GM21367 (cell line): ENCODE measurements at regions not wholly inside any gene's neighbourhood (a gene's known extent, or its start where the extent isn't known, plus 50 kb on each side); places are given as distances from the start of the nearest gene placed in this dataset.
"Not testable (repeated sequence)": the region's sequence is repeated elsewhere in the genome, so short reads cannot be mapped to it uniquely, and the experiment has no call there.

Experiments used
- ATAC-seq: cut with Tn5 transposase; IDR thresholded peaks from one replicate; pipeline ENCODE4 v1.9.1; 2021; ENCODE audit not compliant: unreplicated experiment

DNA sequence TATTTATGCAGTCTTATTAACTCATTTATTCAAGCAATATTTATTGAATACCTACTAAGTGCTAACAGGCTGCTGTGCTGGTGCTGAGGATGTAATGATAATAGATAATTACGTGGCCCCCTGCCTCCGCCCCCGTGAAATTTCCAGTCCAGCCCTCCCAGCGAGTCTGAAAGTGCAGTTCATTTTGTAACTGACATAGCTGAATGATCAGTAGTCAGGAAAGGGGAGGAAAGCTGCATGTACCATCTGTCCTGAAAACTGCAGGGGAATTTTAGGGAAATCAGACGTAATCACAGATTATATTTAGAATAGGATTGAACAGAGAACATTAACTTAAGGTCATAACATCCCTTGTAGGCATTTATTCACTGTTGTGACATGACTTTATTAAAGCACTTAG lies 736.8 kb downstream of the MCTP2 start:
- ATAC-seq = no peak

DNA sequence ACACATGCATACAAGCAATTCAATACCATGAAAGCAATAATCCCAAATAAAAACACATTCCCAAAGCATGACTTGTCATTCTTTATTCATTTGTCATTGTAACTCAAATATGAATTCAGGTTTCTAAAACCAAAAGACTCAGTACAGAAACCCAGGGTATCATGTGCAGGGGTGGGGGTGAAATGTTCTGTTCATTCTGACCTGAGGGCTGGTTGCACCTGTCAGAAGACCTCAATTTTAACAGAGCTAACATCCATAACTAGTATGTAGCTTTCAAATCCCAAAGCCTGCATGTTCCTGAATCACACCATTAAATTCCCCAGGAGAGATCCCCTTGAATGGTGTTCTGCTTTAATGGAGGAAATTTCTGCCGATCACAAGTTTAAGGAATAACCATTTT lies 738.7 kb downstream of the MCTP2 start:
- no peak for ATAC-seq

DNA sequence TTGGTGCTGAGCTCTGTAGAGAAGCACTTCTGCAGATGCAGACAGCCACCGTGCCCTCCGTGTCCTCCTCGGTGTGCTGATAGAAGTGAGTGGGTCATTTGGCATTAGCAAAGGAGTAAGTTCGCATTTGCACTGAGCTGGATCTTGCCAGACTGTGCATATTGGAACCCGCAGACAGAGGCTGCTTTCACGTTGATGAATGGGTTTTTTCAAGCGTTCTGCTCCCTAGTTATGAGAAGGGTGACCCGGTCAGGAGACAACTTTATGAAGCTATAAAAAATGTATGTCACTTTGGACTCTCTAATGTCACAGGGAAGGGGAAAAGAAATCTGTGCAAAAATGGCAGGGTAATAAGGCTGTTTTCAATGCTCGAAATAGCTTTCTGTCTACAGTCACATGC lies 739.4 kb downstream of the MCTP2 start:
- no peak for ATAC-seq

DNA sequence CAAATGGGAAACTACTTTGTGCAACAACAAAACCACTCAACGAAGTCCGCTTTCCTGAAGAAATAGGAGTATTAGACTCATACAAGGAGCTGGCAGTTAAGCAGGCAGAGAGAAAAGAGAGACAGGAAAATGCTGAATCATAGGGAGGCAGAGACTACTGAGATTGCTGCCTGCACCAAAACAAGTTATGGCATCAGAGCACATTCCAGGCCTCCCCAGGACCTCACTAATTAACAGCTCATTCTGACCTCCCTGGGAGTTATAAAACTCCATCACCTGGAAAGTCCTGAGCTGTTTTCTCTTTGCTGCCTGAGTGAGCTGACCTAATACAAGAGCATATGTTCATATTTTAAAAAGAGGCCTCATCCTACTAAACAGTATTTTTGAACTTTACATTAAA lies 741.0 kb downstream of the MCTP2 start:
- no peak for ATAC-seq

DNA sequence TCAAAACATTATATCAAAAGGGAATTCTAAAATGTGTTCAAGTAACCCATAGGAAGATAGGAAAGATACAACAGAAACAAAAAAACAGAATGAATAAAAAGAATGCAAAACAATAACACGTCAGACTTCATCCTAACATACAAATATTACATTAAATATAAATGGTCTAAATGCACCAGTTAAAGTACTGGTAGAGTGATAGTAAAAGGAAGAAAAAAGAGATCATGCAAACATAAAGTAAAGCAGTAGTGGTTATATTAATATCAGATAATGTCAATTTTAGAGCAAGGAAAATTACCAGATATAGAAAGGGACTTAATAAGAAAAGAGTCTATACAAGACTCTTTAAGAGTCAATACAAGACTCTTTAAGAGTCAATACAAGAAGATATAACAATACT lies 755.7 kb downstream of the MCTP2 start:
- no peak for ATAC-seq

DNA sequence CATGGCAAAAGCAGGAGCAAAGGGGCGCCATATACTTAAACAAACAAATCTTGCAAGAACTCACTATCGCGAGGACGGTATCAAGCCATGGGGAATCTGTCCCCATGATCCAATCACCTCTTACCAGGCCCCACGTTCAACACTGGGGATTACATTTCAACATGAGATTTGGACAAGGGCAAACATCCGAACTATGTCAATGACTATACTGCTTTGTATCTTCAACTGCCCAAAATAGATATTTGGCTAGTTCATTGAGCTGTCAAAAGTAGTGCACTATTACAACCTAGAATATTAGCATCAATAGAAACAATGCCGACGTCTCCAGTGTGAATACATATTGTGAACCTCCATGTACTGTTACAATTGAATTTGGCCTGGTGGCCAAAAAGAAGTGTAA lies 760.4 kb downstream of the MCTP2 start:
- ATAC-seq = no peak

DNA sequence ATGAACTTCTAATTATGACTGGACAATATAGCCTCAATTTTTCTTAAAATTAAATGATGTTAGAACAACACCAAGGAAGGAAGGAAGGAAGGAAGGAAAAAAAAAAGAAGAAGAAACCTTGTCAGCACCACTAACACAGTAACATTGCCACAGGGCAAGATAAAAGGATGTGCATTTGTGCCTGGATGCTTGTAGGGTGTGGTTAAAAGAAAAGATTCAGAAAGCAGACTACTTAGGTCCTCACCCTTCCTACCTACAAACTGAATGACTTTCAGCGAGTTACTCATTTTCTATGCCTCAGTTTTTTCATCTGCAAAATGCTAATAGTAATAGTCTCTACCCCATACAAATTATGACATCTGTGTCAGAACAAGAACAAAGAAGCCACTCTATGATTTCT lies 778.3 kb downstream of the MCTP2 start:
- ATAC-seq = no peak

DNA sequence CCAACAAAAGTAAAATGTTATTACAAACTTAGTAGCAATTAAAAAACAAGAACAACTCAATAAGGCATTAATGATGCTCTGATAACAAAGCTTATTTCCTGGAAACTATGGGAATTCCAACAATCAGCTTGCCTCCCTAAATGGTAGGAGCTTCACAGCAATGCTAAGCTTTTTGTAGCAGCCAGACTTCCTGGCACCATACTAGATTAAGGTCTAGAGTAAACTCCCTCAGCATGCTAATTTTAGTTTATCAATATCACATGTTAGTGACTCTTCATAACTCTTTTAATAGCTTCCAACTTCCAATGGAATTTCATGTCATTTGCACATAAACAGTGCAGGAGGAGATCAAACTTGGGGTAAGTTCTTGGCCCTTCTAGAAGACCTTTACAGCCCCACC lies 782.0 kb downstream of the MCTP2 start:
- no peak for ATAC-seq

DNA sequence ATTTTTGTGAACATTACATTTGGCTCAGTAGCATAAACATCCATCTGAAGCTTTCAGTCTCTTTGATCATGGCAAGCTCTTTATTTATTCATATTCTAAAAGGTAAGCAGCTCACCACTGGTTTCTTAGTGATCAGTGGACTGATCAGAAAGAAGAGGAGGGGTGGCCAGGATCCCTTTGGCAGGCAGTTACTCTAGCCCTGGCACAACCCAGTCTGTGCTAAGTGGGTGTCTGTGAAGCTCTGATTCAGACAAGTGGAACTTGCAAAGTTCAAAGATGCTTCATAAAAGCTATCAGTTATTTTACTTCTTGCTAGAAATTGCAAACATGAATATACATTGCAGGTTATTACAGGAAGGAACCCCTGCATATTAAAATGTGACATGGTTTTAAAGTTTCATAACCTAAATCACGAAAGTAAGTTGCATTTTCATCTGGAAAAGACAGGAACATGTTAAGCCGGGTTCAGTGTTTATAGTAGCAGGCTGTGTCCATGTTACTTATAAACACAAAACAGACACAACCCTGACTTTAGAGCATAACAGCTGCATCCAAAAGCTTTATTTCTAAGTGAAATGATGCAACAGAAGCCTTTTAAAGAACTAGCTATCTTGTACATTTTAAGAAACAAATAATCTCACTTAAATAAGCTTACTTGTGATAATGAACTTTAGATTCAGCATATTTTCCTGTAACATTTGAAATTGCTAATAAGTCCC lies 785.3 kb downstream of the MCTP2 start:
- no peak for ATAC-seq

DNA sequence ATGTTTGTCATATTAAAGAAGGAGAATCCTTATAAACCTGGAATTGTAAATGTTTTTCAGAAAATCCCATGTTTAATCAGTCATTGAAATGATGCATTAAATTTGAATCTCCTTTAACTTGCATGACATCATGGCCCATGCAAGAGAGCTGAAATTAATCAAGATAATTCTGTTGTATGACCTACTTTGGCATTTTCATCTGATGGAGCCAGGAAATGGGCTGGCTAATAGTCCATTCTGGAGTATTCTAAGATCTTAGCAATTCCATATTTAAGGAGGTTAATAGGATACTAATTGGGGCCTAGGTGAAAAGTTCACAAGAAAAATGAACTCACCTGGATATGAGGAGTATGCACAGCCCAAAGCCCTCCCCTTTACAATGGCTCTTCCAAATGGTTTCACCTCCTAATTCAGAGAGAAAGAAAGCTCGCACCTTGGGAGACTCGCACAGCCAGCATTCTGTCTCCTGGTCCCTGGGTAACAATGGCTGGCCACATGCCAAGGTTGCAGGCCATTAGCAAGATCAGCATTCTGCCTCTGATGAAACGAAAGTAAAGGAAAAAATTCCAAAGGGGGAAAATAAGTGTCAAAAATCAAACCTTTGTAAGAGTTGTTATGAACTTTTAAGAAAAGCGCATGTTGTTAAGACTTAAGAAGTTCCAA lies 786.4 kb downstream of the MCTP2 start:
- ATAC-seq = no peak

DNA sequence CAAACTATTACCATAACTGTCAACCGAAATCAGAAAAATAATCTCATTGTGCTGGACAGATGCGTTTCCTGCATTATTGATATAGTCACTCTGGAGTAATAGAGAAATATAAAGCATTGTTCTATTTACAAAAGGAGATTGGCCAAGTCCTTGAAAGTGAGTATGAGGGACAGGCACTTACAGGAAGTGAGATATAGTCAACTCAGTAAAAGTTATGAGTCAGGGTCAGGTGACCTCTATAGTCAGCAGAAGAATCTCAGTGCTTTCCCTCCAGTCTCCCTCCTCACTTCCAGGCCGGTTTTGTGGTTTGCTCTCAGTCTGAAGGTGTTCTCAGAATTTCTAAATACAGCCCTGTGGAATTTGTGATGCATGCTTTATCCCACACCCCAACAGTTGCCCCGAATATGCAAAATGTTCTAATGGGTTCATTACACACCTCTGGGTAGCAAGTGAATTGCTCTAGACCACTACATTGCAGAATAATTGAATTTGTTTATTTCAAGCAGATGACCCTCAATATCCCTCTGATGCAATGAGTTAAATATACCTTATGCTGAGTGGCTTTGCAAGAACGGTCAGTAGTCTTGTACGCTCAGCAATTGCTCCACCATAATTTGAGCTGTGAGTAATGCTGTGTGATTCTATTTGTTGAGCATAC lies 787.7 kb downstream of the MCTP2 start:
- no peak for ATAC-seq

DNA sequence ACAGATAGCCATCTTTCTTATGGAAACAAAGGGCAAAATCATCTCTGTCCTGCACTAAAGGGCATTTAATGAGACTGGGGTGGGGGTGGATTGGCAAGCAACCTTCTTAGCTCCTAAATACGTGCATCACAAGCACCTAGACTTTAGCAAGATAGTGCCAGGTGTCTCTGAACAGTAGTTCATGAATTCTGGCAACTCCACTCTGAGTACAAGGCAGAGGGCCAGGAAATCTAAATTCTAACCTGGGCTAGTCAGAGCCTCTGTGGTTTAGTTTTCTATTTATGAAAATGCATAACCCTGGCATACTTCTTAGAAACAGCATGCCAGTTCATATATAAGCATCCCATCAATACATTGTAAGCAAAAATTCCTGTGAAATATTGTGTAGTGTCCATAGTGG lies 788.5 kb downstream of the MCTP2 start:
- no peak for ATAC-seq

DNA sequence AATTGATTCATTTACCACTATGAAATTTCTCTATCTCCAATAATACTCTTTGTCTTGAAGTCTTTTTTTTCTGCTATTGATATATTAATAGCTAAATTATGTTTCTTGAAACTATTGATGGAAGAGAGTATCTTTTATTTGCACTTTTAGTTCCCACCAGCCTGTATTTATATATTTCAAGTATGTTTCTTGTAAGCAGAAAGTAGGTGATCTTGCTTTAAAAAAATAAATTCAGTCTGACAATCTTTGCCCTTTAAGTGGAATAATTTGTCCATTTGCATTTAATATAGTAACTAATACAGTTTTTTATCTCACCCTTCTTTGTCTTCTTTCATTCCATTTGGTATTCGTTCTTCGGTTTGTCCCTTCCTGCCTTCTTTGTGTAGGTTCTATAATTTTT lies 790.5 kb downstream of the MCTP2 start:
- ATAC-seq = no peak

DNA sequence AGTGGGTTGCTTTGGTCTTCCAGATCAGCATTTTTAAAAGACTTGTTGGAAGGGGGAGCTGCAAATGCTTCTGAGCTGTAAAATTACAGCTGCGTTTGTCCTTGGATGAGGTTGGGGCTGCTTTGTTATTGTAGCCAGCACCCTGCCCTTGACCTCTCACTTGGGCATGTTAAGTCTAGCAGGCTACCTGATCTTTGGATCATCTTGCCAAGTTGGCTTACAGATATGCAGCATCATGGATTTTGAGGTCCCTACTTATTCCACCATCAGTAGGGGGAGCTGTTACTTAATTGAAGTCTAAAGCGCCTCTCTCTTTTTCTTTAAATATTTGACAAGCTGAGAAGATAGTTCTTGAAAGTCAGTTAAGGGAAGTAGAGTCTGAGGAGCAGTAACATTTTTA lies 793.0 kb downstream of the MCTP2 start:
- no peak for ATAC-seq

DNA sequence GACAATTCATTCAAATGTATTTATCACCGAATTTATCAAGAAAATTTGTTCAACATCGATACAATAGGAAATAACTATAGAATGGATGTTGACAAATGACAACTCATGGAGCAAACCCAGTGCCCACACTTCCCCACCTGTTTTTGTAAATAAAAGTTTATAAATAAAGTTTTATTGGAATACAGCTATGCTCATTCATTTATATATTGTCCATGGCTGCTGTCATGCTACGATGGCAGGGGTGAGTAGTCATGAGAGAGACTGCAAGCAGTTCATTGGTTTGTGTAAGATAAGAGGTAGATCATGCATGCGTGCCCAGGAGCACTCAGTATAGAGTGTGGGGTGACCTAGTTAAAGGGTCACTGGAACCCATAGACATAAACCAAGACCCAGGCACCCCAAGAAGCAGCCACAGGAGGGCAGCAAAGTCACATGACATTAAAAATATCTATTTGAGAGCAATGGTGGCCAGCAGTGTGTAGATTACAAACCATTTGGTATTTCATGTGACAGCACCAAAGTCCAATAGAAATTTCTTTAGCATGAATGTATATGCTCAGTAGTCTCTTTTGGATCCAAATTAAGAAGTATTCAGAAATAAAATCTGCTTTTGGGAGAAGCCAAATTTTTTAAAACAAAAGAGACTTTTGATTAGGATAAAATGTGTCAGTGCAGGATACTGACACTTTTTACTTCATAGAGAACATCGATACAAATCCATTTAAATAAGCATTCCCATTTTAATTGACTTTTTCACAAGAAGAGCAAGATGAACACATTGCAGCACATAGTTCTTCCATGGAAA lies 794.8 kb downstream of the MCTP2 start:
- no peak for ATAC-seq

DNA sequence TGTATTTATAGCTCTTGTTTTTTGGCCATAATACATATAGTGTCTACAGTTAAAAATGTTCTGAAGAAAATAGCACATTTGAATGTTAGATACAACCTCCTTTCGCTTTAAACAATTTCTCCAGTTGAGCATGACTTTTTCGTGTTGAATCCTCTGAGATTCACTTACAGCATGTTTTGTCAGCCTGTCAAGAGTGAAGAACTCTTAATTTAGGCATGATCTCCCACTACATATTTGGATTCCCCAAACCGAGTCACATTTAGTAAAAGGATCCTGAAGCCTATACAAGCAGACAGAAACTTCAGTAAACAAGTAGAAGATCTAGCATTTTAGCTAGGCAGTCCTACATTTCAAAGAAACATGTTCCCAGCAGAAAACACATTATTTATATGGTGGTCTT lies 796.6 kb downstream of the MCTP2 start:
- no peak for ATAC-seq

DNA sequence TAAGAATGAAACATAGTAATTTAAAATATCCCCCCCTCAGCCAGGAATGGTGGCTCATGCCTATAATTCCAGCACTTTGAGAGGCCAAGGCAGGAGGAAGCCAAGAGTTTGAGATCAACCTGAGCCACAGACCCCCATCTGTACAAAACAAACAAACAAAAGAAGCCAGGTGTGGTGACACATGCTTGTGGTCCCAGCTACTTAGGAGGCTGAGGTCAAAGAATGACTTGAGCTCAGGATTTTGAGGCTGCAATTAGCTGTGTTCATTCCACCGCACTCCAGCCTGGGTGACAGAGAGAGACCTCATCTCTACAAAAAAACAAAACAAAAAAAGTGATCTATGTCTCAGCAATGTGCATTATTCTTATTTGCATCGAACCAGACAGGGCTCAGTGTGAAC lies 800.8 kb downstream of the MCTP2 start:
- no peak for ATAC-seq

DNA sequence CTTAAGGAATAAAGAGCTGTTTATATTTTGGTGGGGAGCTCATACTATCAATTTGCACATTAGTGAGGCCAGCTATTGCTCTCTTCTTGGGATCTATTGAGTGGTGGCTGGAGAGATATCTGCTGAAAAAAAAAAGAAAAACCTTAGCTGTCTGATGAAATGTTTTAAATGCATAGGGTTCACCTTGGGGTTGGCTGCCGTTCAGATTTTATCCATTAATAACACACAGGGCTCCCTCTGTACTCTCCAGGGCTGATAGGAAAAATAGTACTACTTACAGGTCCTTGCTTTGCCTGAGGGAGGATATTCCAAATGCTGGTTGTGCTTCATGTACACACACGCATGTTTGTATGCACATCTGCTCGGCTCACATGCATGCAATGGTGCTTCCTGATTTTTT lies 803.7 kb downstream of the MCTP2 start:
- no peak for ATAC-seq

DNA sequence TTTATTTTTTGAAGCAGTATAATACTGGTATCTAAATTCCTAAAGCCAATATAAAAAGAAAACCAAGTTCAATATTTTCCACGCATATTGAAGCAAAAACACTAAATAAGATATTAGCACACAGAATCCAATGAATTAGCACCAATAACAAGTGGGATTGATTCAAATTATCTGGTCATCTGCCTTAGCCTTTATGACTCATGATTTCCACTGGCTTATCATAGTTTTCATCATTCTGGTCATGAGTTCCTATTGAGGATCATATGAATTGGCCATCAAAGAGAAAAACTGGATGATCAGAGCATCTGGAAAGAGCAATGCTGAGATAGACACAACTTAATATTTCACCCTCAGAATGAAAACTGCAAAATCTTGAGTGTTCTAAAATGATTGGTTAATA lies 809.9 kb downstream of the MCTP2 start:
- ATAC-seq = no peak

DNA sequence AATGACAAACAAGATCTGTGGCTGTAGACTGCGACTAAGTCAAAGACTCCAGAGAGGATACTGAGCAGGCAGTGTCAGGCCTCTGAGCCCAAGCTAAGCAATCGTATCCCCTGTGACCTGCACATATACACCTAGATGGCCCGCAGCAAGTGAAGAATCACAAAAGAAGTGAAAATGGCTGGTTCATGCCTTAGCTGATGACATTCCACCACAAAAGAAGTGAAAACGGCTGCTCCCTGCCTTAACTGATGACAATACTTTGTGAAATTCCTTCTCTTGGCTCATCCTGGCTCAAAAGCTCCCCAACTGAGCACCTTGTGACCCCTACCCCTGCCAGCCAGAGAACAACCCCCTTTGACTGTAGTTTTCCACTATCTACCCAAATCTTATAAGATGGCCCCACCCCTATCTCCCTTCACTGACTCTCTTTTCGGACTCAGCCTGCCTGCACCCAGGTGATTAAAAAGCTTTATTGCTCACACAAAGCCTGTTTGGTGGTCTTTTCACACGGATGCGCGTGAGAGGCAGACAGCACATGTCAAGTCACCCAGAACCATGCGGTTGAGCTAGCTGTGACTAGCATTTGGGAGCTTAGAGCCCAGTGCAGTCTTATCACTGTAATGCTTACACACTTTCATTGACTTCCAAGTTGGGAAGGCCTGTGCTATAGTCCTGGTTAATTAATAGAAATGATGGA lies 812.0 kb downstream of the MCTP2 start:
- ATAC-seq = not testable (repeated sequence)

DNA sequence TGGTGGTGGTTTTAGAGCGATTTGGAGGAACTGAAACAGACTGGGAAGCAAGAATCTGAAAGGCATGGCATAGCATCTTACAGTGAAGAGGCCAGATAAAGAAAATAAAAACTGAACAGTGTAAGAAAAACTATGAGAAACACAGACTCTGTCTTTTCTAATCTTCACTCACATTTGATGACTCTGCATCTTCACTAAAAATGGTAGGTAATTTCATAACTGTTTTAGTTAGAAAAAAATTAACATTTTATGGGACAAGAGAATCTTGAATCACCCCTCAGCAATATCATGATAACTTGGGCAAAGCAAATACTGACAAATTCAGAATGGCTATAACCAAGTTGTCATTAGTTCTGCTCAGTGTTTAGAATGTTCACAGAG lies 812.6 kb downstream of the MCTP2 start:
- no peak for ATAC-seq
